GM18499 (cell line): ENCODE measurements at regions not wholly inside any gene's neighbourhood (a gene's known extent, or its start where the extent isn't known, plus 50 kb on each side); places are given as distances from the start of the nearest gene placed in this dataset.

Experiments
- ATAC-seq: cut with Tn5 transposase; IDR thresholded peaks from one replicate; pipeline ENCODE4 v1.9.1; 2021; ENCODE audit warnings: moderate number of reproducible peaks; ENCODE audit not compliant: insufficient read depth, unreplicated experiment

GRCh38 chr11:28606930-28607329 is 498.7 kb downstream of the METTL15 start:
- ATAC-seq, result no peak

- ATAC-seq, result no peak
Measured at GRCh38 chr11:28599656-28600055, 491.5 kb downstream of the METTL15 start.

- no peak for ATAC-seq
Measured at GRCh38 chr11:28598531-28598930, 490.3 kb downstream of the METTL15 start.

GRCh38 chr11:28596816-28597215 is 488.6 kb downstream of the METTL15 start:
- no peak for ATAC-seq

GRCh38 chr11:28592141-28592540 is 484.0 kb downstream of the METTL15 start:
- ATAC-seq, result no peak

- no peak for ATAC-seq
Measured at GRCh38 chr11:28584992-28585391, 476.8 kb downstream of the METTL15 start.

GRCh38 chr11:28582506-28582905 is 474.3 kb downstream of the METTL15 start:
- ATAC-seq, result no peak

- ATAC-seq, result no peak
Measured at GRCh38 chr11:28581286-28582242, 473.4 kb downstream of the METTL15 start.

- ATAC-seq, result no peak
Measured at GRCh38 chr11:28571371-28571770, 463.2 kb downstream of the METTL15 start.

- ATAC-seq, result no peak
Measured at GRCh38 chr11:28569106-28569505, 460.9 kb downstream of the METTL15 start.

- ATAC-seq, result no peak
Measured at GRCh38 chr11:28566339-28567089, 458.3 kb downstream of the METTL15 start.

- no peak for ATAC-seq
Measured at GRCh38 chr11:28559492-28559891, 451.3 kb downstream of the METTL15 start.

GRCh38 chr11:28547321-28547741 is 439.1 kb downstream of the METTL15 start:
- ATAC-seq, result no peak

GRCh38 chr11:28545536-28545935 is 437.3 kb downstream of the METTL15 start:
- no peak for ATAC-seq

GRCh38 chr11:28542561-28542960 is 434.4 kb downstream of the METTL15 start:
- no peak for ATAC-seq

GRCh38 chr11:28539239-28540030 is 431.2 kb downstream of the METTL15 start:
- ATAC-seq, result no peak

GRCh38 chr11:28537822-28538221 is 429.6 kb downstream of the METTL15 start:
- no peak for ATAC-seq

- no peak for ATAC-seq
Measured at GRCh38 chr11:28536504-28537267, 428.5 kb downstream of the METTL15 start.

GRCh38 chr11:28535677-28536076 is 427.5 kb downstream of the METTL15 start:
- ATAC-seq, result no peak
